Stomach (tissue), 8 donors: ENCODE measurements at regions not wholly inside any gene's neighbourhood (a gene's known extent, or its start where the extent isn't known, plus 50 kb on each side); places are given as distances from the start of the nearest gene placed in this dataset.
"Not testable (repeated sequence)": the region's sequence is repeated elsewhere in the genome, so short reads cannot be mapped to it uniquely, and the experiment has no call there.

Experiments used
- DNase-seq, 2 donors: peaks; one replicate each; pipeline versions ENCODE4 v3.0.0 to v3.0.0-alpha.2; 2013 to 2019
- H3K27ac ChIP-seq, 5 donors: fragments of 200-600 bp in 4 of 5; sonication (generic) in 4 of 5; one replicate each; pipeline ENCODE4 v1.5.1; 2013 to 2019; ENCODE audit warnings: mild to moderate bottlenecking in 1 of 5, moderate library complexity in 1 of 5
- H3K27me3 ChIP-seq, 3 donors: fragments of 200-600 bp; sonication (generic); one replicate each; pipeline ENCODE4 v1.5.1; 2017 to 2019; ENCODE audit warnings: mixed run types in 1 of 3
- H3K36me3 ChIP-seq, 4 donors: fragments of 200-600 bp; sonication (generic); 1 replicate in 3 of 4; 2 replicates in 1 of 4; pipeline ENCODE4 v1.5.1; 2016 to 2019
- H3K4me1 ChIP-seq, 4 donors: fragments of 200-600 bp; sonication (generic); one replicate each; pipeline ENCODE4 v1.5.1; 2016 to 2019
- H3K4me3 ChIP-seq, 4 donors: fragments of 200-600 bp; sonication (generic) in 3 of 4; one replicate each; pipeline ENCODE4 v1.5.1; 2016 to 2019; ENCODE audit warnings: mild to moderate bottlenecking in 1 of 4
- H3K9me3 ChIP-seq, 4 donors: fragments of 200-600 bp; sonication (generic); one replicate each; pipeline ENCODE4 v1.5.1; 2016 to 2019
- CTCF ChIP-seq, 7 experiments: fragments of 450-650 bp in 4 of 7; fragments of 200-600 bp in 3 of 7; sonication (generic) in 3 of 7; IDR thresholded peaks; one replicate each; pipeline ENCODE4 v1.5.1; 2016 to 2019; ENCODE audit warnings: antibody characterized with exemption in 7 of 7, control low read depth in 2 of 7, mild to moderate bottlenecking in 1 of 7
- EP300 ChIP-seq: sonication (generic); formaldehyde crosslinking; IDR thresholded peaks from one replicate; pipeline ENCODE4 v1.6.1; 2017; ENCODE audit warnings: antibody characterized with exemption
- POLR2A ChIP-seq, 4 donors: fragments of 450-650 bp; IDR thresholded peaks; one replicate each; pipeline ENCODE4 v1.6.1; 2016; ENCODE audit warnings: antibody characterized with exemption in 4 of 4, control low read depth in 2 of 4, mild to moderate bottlenecking in 1 of 4, moderate library complexity in 1 of 4
- POLR2AphosphoS5 ChIP-seq, 3 donors: sonication (generic); formaldehyde crosslinking; IDR thresholded peaks; one replicate each; pipeline ENCODE4 v1.6.1; 2016; ENCODE audit warnings: antibody characterized with exemption in 3 of 3
- WGBS, 5 donors: extraction: QIAGEN DNeasy Blood & Tissue Kit in 3 of 5; methylation state at CpG; one replicate each; pipeline versions ENCODE4 v1.1.5 to v1.1.7; 2013 to 2018; 5-methylcytosine and 5-hydroxymethylcytosine counted together
- intact Hi-C: fragments of 100-400 bp; cut with DNase I; formaldehyde crosslinking; loops from one replicate; pipeline ENCODE4 v1.15.1; 2023; ENCODE audit warnings: low total_unique reads
- donor health status: healthy with polysubstance abuse.
- donor health status: Bipolar disorder and iron deficiency.
- donor health status: healthy.

DNA sequence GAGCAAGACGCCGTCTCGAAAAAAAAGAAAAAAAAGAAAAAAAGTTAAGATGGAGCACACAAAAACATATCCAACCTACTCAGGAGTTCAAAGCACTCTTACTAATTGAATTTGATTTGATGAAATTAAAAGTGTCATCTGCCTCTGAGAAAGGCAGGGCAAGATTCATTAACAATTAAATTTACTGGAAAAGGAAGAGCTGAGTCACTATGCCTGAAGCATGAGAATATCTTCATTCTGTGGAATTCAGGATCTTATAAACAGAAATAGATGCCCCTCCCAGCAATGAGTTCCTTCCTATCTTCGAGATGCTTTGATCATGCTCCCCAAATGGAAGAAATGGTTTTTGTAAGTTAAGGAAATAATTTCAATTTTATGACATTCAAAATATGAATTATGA is 61.0 kb upstream of the ST3GAL6 start:
- Histone ChIP-seq H3K4me3 (no peak overlapping the region), H3K9me3 (no peaks in the 10 kb centered on the region), H3K27me3 (no peaks in the 10 kb centered on the region), H3K4me1 (no peaks in the 10 kb centered on the region), H3K36me3 (no peaks in the 10 kb centered on the region), H3K27ac (no peak overlapping the region)
- 74 to 88% (median 84%) methylated on average over 4 of the region's 4 CpGs for WGBS, 5 donors
- DNase-seq: no peak
- intact Hi-C loops: no loop called here
- TF ChIP-seq CTCF (IDR thresholded peaks at IDR 0.05): no peak
- TF ChIP-seq EP300: no peak
- no peak for TF ChIP-seq POLR2AphosphoS5 (IDR thresholded peaks at IDR 0.05)
- no peak for TF ChIP-seq POLR2A (IDR thresholded peaks at IDR 0.05)

DNA sequence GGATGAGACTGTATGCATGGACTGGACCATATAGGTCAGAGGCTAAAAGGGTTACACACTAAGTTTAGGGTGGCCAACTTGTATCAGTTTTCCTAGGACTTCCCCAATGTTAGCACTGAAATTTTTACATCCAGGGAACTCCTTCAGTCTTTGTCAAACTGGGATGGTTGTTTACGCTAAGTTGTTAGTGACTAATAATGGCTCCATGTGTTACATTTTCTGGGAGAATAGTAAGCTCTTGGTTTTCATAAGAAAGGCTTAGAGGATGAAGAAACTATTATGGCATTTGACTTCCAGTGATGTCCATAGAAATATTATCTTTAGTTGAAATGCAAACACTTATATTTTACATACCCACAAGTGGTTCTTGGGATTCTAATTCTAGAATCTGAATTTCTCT is 57.9 kb upstream of the ST3GAL6 start:
- no peak overlapping the region for H3K4me3 ChIP-seq
- TF ChIP-seq POLR2AphosphoS5 (IDR thresholded peaks at IDR 0.05): no peak
- TF ChIP-seq POLR2A (IDR thresholded peaks at IDR 0.05): no peak
- no peak for TF ChIP-seq EP300
- no peak for TF ChIP-seq CTCF (IDR thresholded peaks at IDR 0.05)
- intact Hi-C loops: no loop called here
- H3K9me3 ChIP-seq: no peaks in the 10 kb centered on the region
- no peaks in the 10 kb centered on the region for H3K4me1 ChIP-seq
- no peak for DNase-seq
- 73 to 98% (median 86%) methylated on average over 1 of the region's 1 CpG for WGBS, 5 donors
- H3K27ac ChIP-seq: no peak overlapping the region
- no peaks in the 10 kb centered on the region for H3K27me3 ChIP-seq
- no peaks in the 10 kb centered on the region for H3K36me3 ChIP-seq

DNA sequence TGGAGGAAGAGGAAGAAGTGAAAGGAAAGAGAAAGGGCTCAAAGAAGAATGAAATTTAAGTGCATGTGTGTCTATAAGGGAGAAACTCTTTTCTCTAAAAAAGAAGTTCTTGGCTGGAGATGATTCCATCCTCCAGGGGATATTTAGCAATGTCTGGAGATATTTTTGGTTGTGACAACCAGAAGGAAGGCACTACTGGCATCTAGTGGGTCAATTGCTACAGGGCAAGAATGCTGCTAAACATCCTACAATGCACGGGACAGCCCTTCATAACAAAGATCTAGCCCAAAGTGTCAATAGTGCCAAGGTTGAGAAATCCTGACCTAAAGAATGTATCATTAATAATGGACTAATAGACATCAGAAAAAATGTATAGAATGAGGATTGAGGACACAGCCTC is 57.4 kb upstream of the ST3GAL6 start:
- H3K9me3 ChIP-seq: no peaks in the 10 kb centered on the region
- no peak for DNase-seq
- TF ChIP-seq CTCF (IDR thresholded peaks at IDR 0.05) (no peak), POLR2AphosphoS5 (IDR thresholded peaks at IDR 0.05) (no peak), POLR2A (IDR thresholded peaks at IDR 0.05) (no peak), EP300 (no peak)
- H3K4me3 ChIP-seq: no peak overlapping the region
- H3K4me1 ChIP-seq: no peaks in the 10 kb centered on the region
- 33 to 69% (median 57%) methylated on average over 1 of the region's 1 CpG for WGBS, 5 donors
- intact Hi-C loops: no loop called here
- H3K27ac ChIP-seq: no peak overlapping the region
- H3K27me3 ChIP-seq: no peaks in the 10 kb centered on the region
- no peaks in the 10 kb centered on the region for H3K36me3 ChIP-seq

DNA sequence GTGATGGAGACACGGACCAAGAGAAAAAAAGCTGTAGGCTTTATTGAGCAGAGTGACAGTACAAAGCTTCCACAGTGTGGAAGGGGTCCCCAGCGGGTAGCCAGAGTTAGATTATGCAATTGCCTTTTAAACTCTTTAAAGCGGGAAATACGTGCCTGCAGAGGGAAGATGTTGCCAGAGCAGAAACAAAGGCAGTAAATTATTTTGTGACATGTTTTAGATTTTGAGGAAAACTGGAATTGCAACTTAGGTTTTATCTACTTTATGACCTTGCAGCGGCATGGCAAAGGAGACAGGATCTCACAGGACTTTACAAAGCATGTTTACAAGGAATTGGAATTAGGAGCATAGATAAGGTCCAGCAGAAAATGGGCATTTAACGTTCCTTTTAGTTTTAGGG is 54.5 kb upstream of the ST3GAL6 start:
- intact Hi-C loops, H3K27me3 ChIP-seq, H3K4me1 ChIP-seq, H3K36me3 ChIP-seq, H3K9me3 ChIP-seq, H3K27ac ChIP-seq, H3K4me3 ChIP-seq: not testable (repeated sequence)
- 18 to 37% (median 33%) methylated on average over 6 of the region's 6 CpGs for WGBS, 5 donors
- DNase-seq: peak in 1 of 2 donors; percentile 20

DNA sequence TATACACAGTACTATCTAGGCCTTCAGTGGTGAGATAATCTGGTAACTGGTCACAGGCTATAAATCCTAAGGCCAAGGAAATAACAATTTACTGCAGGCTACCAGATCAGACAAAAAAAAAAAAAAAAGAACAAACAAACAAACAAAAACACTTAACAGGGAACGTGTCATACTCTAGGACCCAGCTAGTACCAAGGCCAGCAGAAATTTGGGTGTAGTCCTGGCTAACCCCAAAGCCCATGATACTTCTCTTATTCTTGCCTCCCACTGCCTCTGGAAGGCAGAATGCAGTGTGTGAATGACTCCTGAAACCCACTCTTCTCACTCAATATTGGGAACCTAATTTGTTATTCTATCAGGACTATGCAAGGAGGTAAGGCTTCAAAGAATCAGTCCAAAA is 53.7 kb upstream of the ST3GAL6 start:
- no peak for DNase-seq
- Histone ChIP-seq H3K27me3 (no peaks in the 10 kb centered on the region), H3K4me3 (no peak overlapping the region), H3K36me3 (no peaks in the 10 kb centered on the region), H3K27ac (no peak overlapping the region), H3K9me3 (no peaks in the 10 kb centered on the region), H3K4me1 (no peaks in the 10 kb centered on the region)
- 35 to 52% (median 39%) methylated on average over 1 of the region's 1 CpG for WGBS, 5 donors
- intact Hi-C loops: no loop called here
- no peak for TF ChIP-seq POLR2AphosphoS5 (IDR thresholded peaks at IDR 0.05)
- TF ChIP-seq CTCF (IDR thresholded peaks at IDR 0.05): no peak
- no peak for TF ChIP-seq POLR2A (IDR thresholded peaks at IDR 0.05)
- TF ChIP-seq EP300: no peak
